Fibroblast of gingiva (primary cell): ENCODE measurements at regions not wholly inside any gene's neighbourhood (a gene's known extent, or its start where the extent isn't known, plus 50 kb on each side); places are given as distances from the start of the nearest gene placed in this dataset.

Experiments
- DNase-seq: peaks from one replicate; pipeline ENCODE4 v3.0.0-alpha.2; 2011; ENCODE audit warnings: low read depth

- no peak for DNase-seq
These were observed 70.6 kb upstream of the KLF7 start for GRCh38 chr2:207236156-207236935.

DNA sequence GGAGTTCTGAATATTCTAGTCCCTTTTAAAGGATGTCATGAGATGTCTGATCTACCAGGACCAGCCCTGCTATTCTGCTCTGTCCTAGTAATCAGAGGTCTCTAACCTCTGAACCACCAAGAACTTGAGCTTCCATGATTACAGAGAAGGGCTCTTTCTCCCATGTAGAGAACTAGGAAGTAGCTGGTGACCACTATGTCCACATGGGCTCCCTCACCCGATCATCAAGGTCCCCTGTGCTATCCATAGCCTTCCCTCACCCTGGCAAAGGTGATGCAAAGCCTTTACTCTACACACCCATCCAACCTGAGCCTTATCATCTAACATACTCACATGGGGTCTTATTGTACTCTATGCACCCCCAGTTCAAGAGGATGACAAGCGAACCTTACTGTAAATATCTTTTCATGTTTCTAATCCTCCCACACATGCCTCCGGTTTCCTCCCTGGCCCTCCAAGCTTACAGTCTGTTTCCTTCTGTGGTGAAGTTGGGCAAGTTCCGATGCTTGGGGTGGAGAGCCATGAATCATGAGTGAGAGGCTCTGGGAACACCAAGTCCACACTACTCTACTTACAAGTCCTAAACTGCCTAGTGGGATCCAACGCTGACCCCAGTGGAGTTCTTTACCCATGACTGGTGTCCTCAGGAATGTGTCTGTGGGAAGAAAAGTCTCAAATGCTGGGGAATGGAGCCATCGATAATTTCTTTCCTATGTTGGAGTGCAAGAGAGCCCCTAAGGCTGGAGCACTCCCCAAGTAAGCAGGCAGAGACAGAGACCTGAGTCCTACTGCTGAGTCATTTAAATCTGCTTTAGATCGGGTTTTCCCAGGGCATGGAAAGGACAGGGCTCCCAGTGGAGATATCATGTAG is 73.3 kb upstream of the KLF7 start:
- DNase-seq: peak; percentile 99

DNA sequence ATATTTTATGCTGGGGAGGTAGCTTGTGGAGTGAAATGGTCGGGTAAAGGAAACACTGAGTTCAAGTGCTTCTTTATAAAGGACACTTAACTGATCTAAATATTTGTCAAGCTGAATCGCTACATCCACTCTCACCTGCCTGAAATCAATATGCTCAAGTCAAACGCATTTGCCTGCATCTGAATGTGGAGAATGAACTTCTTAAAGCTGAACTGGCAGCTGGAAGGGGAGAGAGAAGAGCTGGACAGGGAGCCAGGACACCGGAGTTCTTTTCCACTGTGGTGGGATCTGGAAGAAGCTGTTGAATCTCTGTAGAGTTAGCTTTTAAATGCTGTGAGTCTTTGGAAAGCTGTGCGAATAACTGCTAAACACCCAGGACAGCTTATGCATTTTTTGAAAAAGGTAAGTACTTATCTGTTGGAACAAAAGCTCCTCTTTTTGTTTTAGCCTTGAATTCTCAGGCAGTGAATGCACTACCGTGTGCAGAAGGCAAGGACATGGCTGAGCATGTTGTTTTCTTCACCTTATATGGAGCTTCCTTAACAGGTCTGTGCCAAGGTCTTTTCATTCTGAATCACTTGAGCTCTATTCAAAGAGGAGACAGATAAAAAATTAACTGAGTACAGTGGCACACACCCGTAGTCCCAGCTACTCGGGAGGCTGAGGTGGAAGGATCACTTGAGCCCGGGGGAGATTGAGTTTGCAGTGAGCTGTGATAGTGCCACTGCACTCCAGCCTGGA is 74.2 kb upstream of the KLF7 start:
- peak; percentile 40 for DNase-seq

GRCh38 chr2:207240649-207241048 is 74.9 kb upstream of the KLF7 start:
- no peak for DNase-seq

DNA sequence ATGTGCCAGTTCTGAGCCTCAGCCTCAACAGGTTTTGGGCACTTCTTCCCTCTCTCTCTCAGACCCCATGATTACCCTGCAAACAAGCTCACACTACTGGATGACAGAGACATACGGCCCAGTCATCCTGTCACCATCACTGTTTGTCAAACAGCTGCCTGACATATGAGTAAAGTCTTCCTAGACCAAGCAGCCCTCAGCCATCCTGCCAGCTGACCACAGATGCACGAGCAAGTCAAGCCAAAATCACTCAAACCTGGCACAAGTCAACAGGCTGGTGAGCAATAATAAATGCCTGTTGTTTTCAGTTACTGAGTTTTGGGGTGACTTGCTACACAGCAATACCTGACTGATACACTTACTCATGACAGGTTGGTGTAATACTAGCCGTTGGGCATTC is 75.5 kb upstream of the KLF7 start:
- DNase-seq: peak; percentile 26

GRCh38 chr2:207243601-207244000 is 77.9 kb upstream of the KLF7 start:
- DNase-seq: no peak

DNA sequence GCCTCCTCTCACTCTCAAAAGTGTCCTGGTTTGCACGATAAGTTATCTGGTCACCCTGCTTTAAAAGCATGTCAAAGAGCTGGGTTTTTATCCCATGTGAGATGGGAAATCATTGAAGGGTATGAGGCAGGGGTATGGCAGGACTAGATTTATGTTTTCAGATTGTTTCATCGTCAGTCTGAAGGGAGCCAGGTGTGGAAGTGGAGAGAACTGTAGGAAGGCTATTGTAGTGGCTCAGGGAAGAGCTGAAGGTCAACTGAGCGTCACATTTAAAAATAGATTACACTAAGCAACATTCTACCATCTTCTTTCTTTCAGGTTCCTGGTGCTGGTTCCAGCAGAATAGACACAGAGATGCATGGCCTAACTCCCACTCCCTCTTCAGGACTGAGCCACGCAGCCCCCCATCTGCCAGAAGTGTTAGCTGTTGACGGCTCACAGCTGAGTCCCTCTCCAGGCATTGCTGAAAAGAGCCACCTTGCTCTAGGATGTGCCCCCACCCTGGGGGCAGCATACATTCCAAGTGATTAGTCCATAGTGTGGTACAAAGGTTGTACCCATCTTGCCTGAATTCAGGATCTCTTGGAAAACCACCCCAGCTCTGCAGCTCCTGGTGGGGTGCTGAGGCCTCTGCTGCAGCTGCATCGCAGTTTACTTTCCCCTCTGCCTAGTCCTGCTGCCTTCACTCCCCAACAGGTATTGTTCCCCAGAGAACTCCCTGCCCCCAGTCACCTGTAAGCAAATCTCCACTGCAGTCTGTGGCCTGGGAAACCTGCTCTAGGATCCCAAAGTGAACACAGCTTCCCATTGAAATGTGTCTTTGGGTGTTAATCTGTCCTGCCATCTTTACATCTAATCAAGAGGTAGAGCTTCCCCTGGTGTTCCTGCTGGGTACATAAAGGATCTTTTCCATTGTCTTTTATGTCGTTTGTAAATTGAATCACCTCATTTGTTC is 79.5 kb upstream of the KLF7 start:
- DNase-seq: no peak

GRCh38 chr2:207248702-207249377 is 83.1 kb upstream of the KLF7 start:
- DNase-seq: no peak

DNA sequence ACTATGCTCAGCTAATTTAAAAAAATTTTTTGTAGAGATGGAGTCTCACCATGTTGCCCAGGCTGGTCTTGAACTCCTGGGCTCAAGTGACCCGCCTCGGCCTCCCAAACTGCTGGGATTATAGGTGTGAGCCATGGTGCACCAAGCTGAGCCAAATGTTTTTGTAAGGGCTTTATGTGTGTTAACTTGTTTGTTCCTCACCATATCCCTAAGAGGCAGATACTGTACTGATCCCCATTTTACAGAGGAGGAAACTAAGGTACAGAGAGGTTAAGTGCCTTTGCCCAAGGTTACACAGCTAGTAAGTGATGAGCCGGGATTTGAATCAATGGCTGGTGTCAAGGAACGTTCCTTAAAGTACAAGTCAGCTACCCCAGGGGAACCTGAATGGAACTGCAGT is 85.3 kb upstream of the KLF7 start:
- DNase-seq: no peak

DNA sequence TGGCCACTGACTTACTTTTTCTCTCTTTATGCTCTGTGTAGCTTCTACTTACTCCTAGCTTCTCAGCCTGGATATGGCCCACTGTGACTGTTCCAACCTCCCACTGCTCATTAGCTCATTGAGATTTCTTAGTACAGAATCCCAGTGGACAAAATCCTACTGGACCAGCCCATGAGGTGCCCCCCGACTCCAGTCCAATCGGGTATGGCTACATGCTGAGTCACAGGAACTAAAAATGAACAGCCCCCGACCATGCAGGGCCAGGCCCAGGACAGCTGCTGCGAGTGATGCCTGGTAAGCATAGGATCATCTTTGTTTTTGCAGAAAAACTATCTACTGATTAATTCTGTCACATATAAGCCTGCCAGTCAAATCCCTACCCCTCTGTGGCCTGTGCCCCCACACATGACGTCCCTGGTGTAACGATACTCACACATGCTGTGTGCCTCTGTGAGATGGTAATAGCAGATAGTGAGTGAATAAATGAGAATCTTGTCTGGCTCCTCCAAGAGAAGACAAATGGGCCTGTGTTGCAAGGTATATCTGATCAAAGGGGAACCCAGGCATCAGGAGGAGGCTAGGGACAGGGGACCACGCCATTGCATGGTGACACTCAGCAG is 85.9 kb upstream of the KLF7 start:
- DNase-seq: no peak

GRCh38 chr2:207252416-207252815 is 86.7 kb upstream of the KLF7 start:
- no peak for DNase-seq

GRCh38 chr2:207252979-207253645 is 87.4 kb upstream of the KLF7 start:
- peak; percentile 64 for DNase-seq

DNA sequence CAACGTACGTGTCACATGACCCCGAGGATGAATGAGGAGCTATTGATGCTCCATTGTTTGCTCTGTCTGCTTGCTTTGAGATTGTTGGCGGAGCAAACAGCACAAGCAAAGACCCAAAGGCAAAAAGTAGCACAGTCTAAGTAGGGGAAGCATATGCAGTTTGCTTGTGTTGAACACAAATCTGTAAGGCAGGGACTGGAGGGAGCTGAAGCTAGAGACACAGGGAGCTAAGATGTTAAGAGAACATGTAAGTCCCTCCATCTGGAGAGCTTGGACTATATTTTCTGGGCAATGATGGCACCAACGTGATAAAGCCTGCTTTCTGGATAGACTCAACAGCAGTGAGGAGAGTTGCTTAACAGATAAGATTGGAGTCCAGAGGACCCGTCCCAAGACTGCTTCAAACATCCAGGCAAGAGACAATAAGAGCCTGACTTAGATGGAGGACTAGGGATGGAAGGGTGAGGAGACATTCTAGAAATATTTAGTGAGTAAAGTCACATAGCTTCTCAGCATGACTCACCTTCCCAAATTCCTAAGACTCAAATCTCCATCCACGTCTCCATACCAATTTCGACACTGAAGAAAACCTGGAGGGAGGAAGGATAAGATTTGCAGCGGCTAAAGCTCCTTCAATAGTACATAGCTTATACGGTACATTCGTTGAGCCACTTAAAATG is 88.1 kb upstream of the KLF7 start:
- DNase-seq: peak; percentile 66

- DNase-seq: peak; percentile 67
These were observed 89.1 kb upstream of the KLF7 start for GRCh38 chr2:207254591-207255464.

DNA sequence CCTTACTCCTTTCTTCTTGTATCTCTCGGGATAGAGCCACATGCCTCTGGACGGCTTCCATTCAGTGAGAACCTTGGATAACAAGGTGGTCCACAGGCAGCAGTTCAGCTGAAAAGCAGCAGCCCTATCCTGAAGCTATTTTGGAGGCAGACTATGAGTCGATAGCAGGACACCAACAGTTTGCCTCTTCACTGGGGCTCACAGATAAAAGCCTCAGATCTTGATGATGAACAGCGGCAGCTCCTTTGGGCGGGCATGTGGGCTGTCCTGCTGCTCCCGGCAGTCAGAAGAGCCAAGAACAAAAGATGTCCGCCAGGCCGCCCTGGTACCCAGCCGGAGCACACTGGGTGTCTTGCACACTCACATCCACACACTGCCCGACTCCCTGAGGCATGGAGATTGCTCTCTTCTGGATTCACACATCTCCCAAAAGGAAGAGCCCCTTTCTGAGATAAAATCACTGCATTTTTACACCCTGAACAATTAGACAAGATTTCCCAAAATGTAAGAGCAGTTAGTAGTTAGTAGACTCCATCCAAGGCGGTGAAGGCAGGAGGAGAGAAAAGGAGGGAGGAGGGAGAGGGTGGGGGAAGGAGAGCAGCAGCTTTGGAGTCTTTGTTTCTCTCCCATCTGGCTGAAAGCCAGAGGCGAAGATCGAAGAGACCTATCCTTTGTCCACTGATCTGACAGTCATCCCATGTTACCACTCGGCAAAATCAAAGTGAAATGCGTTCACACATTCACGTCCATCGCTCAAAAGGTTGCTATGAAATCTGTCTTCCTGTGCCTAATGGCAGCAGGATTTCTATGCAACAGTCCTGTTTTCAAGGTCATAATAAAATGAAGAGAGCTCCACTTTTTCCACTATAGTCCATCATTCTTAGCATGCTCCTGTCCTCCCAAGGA is 90.1 kb upstream of the KLF7 start:
- no peak for DNase-seq

DNA sequence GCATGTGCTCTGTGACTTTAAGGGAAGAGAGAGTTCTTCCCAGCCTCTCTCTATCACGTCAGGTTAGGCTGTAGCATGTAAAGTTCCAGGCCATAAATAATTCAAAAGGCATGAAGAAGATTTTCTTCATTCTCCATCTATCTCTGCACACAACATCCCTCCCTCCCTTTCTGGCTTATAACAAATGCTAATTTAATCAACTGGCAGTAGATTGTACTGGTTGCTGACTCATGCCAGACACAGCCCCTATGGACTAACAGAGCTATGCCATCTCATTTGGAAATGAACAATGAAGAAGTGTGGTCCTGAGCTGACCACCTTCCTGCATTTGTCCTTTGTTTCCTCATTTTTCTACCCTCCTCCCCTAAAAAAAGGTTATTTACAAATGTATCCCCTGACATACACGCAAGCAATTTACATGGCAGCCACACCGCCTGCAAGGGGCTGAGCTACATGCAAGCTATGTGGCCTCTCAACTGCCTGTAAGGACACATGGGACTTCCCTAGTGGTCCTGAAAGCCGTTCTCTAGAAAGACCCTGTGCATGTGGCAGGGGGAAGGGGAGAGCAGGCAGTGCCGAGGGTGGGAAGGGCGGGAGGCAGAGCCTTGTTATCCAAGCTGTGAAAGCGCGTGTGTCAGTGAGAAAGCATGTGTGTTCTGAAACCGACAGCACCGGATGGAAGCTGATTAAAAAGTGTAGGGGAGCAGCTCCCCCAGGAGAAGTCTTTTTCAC is 90.9 kb upstream of the KLF7 start:
- DNase-seq: peak; percentile 45
